ENCODE measurements at regions not wholly inside any gene's neighbourhood (a gene's known extent, or its start where the extent isn't known, plus 50 kb on each side); places are given as distances from the start of the nearest gene placed in this dataset.

DNA sequence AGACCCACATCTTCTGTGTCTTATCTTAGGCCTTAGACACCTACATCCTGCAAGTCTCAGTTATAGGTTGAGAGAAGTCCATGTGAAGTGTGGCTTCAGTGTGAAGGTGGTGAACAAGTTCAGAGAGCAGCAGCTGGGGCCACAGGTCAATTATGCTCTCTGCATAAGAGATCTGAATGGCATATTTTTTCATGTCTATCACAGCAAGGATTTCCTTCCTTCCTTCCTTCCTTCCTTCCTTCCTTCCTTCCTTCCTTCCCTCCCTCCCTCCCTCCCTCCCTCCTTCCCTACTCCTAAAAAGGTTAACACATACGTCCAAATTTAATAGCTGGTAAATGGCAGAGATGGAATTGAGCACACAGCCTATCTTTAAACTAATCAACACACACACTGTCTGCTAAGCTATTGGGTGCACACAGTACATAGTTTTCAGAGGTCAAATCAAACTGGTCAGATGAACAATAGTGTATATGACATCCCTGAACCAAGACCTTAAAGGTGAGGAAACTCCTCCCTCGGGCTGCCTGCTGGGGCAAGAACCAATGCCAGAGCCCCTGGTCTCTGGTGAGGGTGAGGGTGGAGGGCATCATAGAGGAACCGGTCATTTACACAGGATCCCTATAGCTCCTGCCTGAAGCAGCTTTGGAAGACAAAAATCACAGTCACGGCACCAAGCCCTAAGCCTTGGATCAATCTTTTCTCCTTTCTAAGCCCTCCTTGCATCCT lies 240.9 kb downstream of the ICOS start:
- DNase-seq (ENCODE audit: low read depth in 3 of 3) = no peak

DNA sequence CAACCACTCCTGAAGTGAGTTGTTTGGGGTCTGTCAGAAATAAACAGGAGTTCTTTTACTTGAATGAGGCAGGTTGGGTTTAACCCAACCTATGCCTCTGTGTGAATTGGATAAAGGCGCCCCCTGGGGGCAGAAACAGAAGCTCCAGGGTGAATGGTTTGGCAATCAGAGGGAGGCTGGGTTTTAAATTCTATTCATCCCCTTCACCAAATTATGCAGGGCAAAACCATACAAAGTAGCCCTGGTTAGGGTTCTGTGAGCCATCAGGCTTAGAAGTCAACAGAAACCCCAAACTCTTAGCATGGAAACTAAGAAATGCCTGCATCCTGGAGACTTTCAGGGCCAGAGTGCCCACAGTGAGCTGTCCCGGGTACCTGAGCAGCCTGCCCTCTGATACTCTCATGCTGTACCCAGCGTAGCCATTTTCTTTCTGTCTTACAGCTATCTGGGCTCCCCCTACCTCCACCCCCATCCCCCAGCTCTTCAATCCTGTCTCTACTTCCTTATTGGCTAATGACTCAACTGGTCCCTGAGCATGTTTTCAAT lies 241.5 kb downstream of the ICOS start:
- peak; percentile 42 to 62 (median 45) for DNase-seq (ENCODE audit: low read depth in 3 of 3)

GRCh38 chr2:204180649-204181048 lies 244.1 kb downstream of the ICOS start:
- DNase-seq (ENCODE audit: low read depth in 3 of 3) = no peak

- DNase-seq (ENCODE audit: low read depth in 3 of 3) = no peak
These were observed 247.0 kb downstream of the ICOS start for GRCh38 chr2:204183608-204184007.

DNA sequence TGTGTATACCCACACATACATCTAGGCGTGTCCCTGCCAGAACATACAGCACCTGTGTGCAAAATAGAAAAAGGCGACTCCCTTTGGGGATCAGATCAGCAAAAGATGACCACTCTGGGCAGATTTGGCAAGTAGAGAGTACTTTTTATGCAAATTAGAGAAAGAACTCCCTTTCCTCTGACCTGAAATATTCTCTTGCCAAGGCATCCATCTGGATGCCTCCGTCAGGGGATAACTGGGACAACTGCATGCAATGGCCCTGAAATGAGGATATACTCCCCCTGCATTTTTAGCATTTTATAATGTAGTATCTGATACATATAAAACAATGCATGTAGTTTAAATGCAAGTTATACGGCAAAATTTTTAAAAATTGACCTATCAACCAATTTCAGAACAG lies 247.7 kb downstream of the ICOS start:
- no peak for DNase-seq (ENCODE audit: low read depth in 3 of 3)

- no peak for DNase-seq (ENCODE audit: low read depth in 3 of 3)
These were observed 250.9 kb downstream of the ICOS start for GRCh38 chr2:204187229-204188083.

- no peak for DNase-seq (ENCODE audit: low read depth in 3 of 3)
These were observed 255.0 kb downstream of the ICOS start for GRCh38 chr2:204191574-204191973.

- DNase-seq (ENCODE audit: low read depth in 3 of 3) = no peak
These were observed 258.9 kb downstream of the ICOS start for GRCh38 chr2:204195498-204195897.

GRCh38 chr2:204197336-204198005 lies 260.9 kb downstream of the ICOS start:
- DNase-seq (ENCODE audit: low read depth in 3 of 3) = no peak

- no peak for DNase-seq (ENCODE audit: low read depth in 3 of 3)
These were observed 262.8 kb downstream of the ICOS start for GRCh38 chr2:204199357-204199756.

GRCh38 chr2:204201507-204201906 lies 264.9 kb downstream of the ICOS start:
- no peak for DNase-seq (ENCODE audit: low read depth in 3 of 3)

- DNase-seq (ENCODE audit: low read depth in 3 of 3) = no peak
These were observed 265.7 kb downstream of the ICOS start for GRCh38 chr2:204202253-204202652.

DNA sequence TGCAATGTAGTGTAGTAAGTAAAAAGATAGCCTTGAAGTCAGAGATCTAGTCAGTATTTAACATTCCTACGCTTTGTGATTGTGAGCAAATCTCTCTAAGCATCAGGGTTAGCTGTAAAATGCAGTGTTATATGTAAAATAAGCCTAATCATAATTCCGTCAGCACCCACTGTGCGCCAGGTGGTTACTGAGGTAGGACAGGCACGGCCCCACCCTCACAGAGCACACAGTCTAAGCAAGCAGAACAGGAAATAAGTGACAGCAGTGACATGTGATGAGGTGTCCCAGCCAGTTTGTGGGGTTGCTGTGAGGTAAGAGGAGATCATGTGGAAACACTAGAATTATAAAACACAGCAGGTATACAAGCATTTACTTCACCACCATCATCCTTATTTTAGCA lies 267.1 kb downstream of the ICOS start:
- DNase-seq (ENCODE audit: low read depth in 3 of 3) = no peak

DNA sequence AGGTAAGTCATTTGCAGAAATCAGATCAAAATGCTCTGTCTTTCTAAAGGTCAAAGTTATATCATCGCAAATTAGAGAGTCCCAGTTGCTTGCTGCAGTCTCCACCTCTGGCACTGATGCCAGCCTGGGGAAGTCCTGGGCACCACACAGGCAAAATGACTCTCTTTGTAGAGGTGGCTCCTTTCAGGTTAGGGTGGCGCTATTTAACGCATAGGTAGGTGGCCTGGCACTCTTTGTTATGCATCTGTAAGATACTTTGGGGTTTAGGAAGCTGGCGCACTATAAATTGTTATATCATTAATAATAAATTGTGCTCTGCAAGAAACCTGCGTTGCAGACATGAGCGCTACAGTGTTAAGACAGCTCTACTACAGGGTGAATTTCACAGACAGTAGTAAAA lies 268.5 kb downstream of the ICOS start:
- DNase-seq (ENCODE audit: low read depth in 3 of 3) = no peak

- DNase-seq (ENCODE audit: low read depth in 3 of 3) = no peak
These were observed 269.0 kb downstream of the ICOS start for GRCh38 chr2:204205538-204205937.

GRCh38 chr2:204207866-204208265 lies 271.3 kb downstream of the ICOS start:
- no peak for DNase-seq (ENCODE audit: low read depth in 3 of 3)

GRCh38 chr2:204213588-204213987 lies 277.0 kb downstream of the ICOS start:
- DNase-seq (ENCODE audit: low read depth in 3 of 3) = no peak

DNA sequence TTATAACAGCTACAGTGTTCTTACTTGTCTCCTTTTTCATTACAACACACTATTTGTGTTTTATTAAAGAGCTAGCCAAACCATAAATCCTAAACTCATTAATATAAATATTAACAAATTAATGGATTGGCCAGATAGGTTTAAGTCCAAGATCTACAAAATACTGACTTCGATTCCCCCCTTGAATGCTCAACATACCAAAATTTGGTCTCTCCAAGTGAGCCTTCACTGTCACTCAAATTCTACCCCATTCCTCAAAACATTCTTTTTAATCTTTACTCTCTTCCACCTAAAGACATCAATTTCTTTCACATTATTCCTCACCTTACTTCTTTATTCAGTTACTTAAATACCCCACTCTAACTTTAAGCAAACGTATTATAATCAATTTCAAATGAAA lies 281.5 kb downstream of the ICOS start:
- no peak for DNase-seq (ENCODE audit: low read depth in 3 of 3)

- no peak for DNase-seq (ENCODE audit: low read depth in 3 of 3)
These were observed 282.6 kb downstream of the ICOS start for GRCh38 chr2:204219196-204219595.

DNA sequence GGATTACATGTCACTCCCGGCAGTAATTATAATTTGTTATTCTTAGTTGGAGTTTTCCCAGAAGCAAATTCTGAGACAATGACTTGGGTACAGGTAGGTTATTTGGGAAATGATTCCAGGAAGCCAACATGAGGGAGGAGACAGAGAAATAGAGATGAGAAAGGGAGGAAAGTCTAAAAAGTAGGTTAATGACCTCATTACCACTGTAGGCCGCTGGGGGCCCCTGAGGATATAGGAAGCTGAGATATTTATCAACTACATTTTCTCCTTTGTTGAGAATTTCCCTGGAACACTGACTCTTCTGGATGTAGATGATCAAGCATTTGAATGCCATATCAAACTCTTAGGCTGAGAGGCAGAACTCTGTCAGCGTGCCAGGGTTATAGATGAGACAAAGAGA lies 284.3 kb downstream of the ICOS start:
- DNase-seq (ENCODE audit: low read depth in 3 of 3) = no peak

- DNase-seq (ENCODE audit: low read depth in 3 of 3) = no peak
These were observed 286.5 kb downstream of the ICOS start for GRCh38 chr2:204223046-204223445.

GRCh38 chr2:204223544-204223943 lies 287.0 kb downstream of the ICOS start:
- DNase-seq (ENCODE audit: low read depth in 3 of 3) = no peak
